HG02973 (cell line): ENCODE measurements at regions not wholly inside any gene's neighbourhood (a gene's known extent, or its start where the extent isn't known, plus 50 kb on each side); places are given as distances from the start of the nearest gene placed in this dataset.
"Not testable (repeated sequence)": the region's sequence is repeated elsewhere in the genome, so short reads cannot be mapped to it uniquely, and the experiment has no call there.

Experiments used
- ATAC-seq: cut with Tn5 transposase; IDR thresholded peaks from one replicate; pipeline ENCODE4 v1.9.1; 2021; ENCODE audit warnings: moderate library complexity; ENCODE audit not compliant: unreplicated experiment

- not testable (repeated sequence) for ATAC-seq
Measured at GRCh38 chr18:42378854-42379253, 423.8 kb downstream of the PIK3C3 start.

- ATAC-seq, result not testable (repeated sequence)
Measured at GRCh38 chr18:42381236-42381635, 426.2 kb downstream of the PIK3C3 start.

- ATAC-seq, result no peak
Measured at GRCh38 chr18:42392416-42392815, 437.4 kb downstream of the PIK3C3 start.

DNA sequence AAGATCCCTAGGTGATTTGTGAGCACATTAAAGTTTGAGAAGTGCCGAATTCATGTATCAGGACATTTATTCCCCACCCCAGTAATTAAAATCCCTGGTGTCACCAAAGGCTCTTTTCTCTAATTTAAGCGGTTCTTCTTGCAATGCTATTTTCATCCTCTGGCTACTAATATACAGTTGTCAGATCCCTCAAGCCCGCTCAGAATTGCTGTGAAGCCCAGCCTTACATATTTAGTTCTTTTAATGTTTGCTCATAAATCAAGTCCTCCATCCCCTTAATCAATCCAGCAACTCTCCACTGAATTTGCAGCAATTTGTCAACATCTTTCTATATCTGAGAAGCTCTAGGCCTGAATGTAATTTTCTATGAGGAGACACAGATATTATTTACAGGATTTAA, 437.9 kb downstream of the PIK3C3 start:
- no peak for ATAC-seq

GRCh38 chr18:42394238-42394637, 439.2 kb downstream of the PIK3C3 start:
- ATAC-seq, result no peak

DNA sequence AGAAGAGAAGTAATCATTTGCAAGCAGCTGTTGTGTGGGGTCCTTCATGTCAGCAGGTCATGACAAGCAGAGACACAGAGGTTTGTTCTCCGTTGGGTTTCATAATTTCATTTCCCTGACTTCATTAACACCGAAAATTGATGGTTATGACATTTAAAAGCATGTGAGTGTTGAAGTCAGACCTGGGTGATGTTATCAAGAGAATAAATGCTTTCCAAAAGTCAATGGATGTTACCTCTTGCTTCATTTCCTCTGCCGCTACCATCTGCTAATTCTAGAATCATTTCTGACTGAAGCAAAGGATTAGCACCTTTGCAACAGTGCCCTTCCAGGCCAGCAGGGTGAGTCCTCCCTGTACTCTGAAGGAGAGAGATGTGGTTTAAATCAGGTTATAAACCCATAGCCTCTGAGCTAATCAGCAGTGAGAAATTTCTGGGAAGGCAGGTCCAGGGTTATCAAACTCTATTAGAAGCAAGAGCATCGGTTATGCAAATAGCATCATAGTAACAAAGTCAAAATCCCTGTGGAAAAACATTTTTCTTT, 446.2 kb downstream of the PIK3C3 start:
- ATAC-seq, result no peak

GRCh38 chr18:42404151-42404550, 449.1 kb downstream of the PIK3C3 start:
- ATAC-seq, result no peak

- no peak for ATAC-seq
Measured at GRCh38 chr18:42409005-42409404, 454.0 kb downstream of the PIK3C3 start.

- ATAC-seq, result no peak
Measured at GRCh38 chr18:42412281-42412680, 457.2 kb downstream of the PIK3C3 start.

DNA sequence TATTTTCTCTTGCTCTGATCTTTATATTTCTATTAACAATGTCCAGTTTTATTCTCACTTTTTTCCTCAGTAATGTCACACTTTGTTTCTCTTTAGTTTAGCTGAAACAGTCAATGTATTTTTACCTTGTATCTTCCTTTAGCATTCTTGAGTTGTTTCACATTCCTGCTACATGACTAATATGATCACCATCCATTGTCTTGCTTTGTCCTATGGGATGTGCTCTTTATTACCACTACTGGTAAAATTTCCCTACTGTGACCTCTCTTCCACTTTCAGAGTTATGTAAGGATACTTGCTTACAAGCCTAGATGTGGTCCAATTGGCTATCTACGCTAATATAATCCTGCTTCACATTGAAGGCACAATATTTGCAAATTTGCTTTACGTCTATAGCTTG, 457.9 kb downstream of the PIK3C3 start:
- no peak for ATAC-seq

DNA sequence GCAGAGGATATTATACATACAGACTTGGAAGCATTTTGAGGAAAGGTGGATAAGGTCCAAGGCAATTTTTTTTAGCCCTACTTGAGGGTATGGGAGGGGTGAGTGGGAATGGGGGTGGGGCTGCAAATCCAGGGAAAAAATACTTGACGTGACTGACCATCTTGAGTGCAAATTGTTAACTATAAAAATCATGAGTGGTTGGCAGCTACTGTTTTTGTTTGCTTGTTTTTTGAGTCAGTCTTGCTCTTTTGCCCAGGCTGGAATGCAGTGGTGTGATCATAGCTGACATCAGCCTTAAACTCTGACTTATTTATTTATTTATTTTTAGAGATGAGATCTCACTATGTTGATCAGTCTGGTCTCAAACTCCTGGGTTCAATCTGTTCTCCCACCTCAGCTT, 458.8 kb downstream of the PIK3C3 start:
- ATAC-seq, result no peak

DNA sequence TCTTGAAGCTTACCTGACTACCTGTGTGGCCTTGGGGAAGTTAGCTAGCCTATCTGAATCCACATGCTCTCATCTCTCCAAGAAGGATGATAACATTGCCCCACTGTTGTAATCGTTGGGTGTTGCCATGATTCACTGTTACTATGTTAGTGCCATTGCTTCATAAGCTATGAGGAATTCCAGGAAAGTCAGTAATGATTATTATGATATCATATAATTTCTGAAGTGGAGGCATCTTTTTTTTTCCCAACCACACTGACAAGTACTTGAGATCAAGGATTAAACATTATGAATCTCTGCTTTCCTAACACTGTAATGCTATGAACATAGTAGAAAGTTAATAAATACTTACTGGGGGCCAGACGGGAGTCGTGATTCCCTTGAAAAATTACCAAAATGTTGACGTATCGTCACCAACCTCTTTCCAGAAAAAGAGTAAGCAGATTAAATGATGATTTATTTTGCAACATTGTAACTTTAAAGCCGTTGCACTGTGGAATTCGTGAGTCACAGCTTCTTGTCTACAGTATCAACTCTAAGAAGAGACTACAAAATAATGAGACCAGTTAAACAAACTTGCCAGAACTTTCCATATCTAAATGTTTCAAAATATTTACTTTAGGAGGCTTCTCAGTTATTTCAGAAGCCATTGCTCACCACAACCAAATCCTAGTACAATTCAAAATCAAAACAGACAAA, 459.9 kb downstream of the PIK3C3 start:
- ATAC-seq, result no peak

DNA sequence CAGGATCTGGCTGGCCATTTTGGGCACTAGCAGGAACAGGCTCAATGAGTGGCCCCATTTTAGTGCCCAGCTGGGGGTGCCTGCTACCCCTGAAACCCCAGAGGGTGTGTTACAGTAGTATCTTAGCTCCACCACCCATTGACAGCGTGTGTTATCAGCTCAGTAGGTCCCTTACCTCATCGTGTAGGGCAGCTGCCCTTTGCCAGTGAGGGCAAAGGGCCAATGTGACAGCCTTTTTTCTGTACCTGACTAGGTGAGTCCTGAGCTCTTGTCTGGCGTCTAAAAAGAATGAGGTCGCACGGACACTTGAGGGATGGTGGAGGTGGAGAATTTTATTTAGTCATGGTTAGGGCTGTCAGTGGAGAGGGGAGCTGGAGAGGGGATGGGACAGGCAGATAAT, 462.2 kb downstream of the PIK3C3 start:
- no peak for ATAC-seq

DNA sequence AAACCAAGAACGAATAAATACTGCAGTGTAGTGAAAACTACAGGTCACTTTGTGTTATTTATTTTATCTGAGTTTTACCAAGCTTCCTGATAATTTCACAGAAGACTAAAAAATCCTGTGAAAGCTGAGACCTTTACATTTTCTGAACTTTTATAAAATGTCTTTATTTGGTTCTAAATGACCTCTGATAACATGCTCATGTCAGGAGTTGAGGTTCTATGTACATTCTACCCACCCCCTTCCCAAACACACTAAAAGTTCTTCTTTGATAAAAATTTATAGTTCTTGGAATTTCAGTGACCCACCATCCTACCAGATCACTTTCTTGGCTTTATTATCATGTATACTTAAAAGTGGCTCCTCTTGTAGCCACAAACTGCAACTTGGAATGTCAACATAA, 463.1 kb downstream of the PIK3C3 start:
- no peak for ATAC-seq

DNA sequence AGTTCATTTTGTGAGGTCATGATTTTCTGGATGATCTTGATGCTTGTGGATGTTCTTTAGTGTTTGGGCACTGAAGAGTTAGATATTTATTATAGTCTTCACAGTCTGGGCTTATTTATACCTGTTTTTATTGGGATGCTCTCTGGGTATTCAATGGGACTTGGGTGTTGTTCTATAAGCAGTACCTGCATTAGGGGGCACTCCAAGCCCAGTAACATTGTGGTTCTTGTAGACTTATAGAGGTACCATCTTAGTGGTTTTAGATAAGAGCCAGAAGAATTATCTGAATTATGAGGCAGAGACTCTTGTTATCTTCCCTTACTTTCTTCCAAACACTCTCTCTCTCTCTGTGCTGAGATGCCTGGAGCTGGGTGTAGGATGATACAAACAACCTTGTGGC, 470.0 kb downstream of the PIK3C3 start:
- no peak for ATAC-seq

GRCh38 chr18:42426496-42427015, 471.5 kb downstream of the PIK3C3 start:
- ATAC-seq, result no peak

- ATAC-seq, result no peak
Measured at GRCh38 chr18:42429196-42429595, 474.2 kb downstream of the PIK3C3 start.

DNA sequence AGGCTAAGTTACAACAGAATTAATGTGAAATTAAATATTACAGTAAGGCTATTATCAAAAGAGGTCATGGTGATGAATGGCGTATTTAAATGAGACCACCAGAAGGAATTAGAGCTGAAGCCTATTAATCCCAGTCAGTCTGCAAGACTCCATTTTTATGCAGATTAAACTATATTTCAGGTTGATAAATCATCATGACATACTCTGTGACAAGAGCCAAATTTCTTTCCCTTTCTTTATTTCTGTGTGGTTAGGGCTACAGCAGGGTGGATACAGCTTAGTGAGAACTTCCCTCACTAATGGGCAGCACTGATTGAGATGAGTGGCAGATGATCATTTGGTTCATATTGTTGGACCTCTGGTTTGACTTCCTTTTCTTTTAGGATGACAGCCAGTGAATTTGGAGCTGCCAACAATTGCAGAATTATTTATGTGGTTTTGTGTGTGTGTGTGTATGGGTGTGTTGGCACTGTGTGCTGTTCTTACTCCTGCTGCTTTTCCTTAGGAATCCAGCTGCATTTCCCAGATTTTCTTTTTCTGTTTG, 481.3 kb downstream of the PIK3C3 start:
- no peak for ATAC-seq

DNA sequence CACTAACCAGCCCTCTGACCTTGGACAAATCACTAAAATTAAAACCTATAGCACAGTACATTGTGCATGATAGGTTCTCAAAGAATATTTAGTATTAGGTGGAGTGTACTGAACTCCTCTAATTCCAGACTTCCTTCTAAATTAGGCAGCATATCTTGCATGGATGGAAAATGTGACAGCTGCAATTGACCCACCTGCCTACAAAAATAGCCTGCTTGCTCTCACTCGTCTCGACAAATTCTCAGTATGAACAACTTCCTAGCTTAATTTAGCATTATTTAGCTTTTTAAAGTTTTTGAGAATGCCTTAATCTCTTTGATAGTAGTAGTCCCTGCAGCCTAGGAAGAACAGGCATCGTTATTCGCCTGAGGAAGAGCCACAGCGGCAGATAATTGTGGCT, 482.0 kb downstream of the PIK3C3 start:
- ATAC-seq, result no peak

DNA sequence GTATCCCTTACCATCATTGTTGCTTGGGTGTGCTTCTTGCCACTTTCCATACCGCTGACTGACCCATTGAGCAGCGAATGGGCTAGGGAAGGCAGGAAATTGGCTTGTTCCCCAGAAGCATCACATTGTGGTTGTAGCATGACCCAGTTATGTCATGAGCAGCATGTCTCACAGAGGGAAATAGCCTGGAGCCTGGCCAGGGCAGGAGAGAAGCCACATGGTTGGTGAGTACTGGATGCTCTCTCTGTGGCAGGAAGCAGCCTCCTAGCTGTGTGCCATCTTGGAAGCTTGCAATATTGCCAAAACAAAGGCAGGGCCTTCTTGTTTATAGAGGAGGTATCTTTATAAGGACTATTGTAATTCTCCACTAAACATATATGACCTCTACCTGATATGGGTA, 482.6 kb downstream of the PIK3C3 start:
- ATAC-seq, result no peak

- ATAC-seq, result no peak
Measured at GRCh38 chr18:42442656-42443055, 487.6 kb downstream of the PIK3C3 start.

- no peak for ATAC-seq
Measured at GRCh38 chr18:42444349-42444748, 489.3 kb downstream of the PIK3C3 start.

GRCh38 chr18:42445359-42445758, 490.3 kb downstream of the PIK3C3 start:
- ATAC-seq, result no peak
